Stimulated activated CD8-positive, alpha-beta memory T cell treated with anti-CD3 and anti-CD28 coated beads, Interleukin-15, amount 100 ng/mL, for 48 hours (primary cell): ENCODE measurements at regions not wholly inside any gene's neighbourhood (a gene's known extent, or its start where the extent isn't known, plus 50 kb on each side); places are given as distances from the start of the nearest gene placed in this dataset.
"Not testable (repeated sequence)": the region's sequence is repeated elsewhere in the genome, so short reads cannot be mapped to it uniquely, and the experiment has no call there.

ENCODE experiments used
- DNase-seq, 2 donors: peaks; one replicate each; pipeline ENCODE4 v3.0.0-alpha.2; 2020; ENCODE audit warnings: low read depth in 2 of 2

GRCh38 chr7:29701540-29701939 lies 104.8 kb upstream of the WIPF3 start:
- DNase-seq, result not testable (repeated sequence)

- DNase-seq, result not testable (repeated sequence)
These were observed 102.5 kb upstream of the WIPF3 start for GRCh38 chr7:29703830-29704229.

- DNase-seq, result not testable (repeated sequence)
These were observed 97.3 kb upstream of the WIPF3 start for GRCh38 chr7:29709002-29709401.

GRCh38 chr7:29723127-29723526 lies 83.2 kb upstream of the WIPF3 start:
- not testable (repeated sequence) for DNase-seq

- no peak for DNase-seq
These were observed 82.7 kb upstream of the WIPF3 start for GRCh38 chr7:29723599-29723998.

GRCh38 chr7:29729534-29730165 lies 76.7 kb upstream of the WIPF3 start:
- DNase-seq, result not testable (repeated sequence)

GRCh38 chr7:29734246-29734731 lies 72.0 kb upstream of the WIPF3 start:
- no peak for DNase-seq

GRCh38 chr7:29747645-29748245 lies 58.6 kb upstream of the WIPF3 start:
- DNase-seq, result not testable (repeated sequence)

DNA sequence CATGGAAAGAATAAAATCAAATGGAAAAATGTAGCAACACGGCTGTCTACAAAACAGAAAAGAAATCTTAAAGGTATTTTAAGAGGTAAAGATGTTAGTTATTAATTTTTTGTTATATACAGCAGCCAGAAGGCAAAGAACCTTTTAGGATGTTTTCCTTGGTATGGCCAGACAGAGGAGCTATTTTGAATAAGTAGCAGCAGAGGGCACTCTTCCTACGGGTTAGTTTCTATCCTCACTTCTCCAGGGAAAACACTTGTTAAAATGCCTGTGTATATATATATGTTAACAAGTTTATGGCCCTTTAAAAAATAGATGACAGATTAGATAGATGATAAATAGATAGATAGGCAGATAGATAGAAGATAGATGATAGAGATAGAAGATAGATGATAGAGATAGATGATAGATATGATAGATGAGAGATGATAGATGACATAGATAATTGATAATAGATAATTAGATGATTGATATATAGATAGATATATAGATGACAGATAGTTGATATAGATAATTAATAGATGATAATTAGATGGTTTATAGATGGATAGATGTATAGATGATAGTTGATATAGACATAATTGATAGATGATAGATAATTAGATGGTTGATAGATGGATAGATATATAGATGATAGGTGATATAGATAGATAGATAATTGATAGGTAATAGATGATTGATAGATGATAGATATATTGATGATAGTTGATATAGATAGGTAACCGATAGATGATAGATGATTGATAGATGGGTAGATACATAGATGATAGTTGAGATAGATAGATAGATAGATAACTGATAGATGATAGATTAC lies 57.8 kb upstream of the WIPF3 start:
- no peak for DNase-seq

DNA sequence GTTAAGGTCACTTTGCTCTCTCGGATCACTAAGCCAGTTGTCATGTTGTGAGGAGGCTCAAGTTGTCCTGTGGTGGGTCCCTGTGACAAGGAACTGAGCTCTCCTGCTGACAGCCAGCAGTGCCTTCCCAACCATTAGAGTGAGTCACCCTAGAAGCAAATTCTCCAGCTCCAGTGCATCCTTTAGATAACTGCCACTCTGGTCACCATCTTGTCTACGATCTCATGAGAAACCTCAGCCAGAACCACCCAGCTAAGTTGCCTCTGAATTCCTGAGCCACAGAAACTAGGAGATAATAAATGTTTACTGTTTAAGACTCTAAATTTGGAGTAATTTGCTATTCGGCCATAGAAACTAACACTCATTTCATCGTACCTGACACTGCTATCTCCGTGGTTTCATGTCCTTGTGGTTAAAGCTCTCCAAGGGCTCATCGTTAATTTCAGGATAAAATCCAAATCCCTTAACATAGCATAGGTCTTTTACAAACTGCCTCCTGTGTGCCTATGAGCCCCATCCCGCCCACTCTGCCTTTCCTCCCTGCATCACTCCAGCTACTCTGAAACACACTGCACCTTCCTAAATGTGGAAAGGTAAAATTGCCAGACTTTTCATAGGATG lies 56.5 kb upstream of the WIPF3 start:
- no peak for DNase-seq

- not testable (repeated sequence) for DNase-seq
These were observed 55.9 kb upstream of the WIPF3 start for GRCh38 chr7:29750373-29750940.

DNA sequence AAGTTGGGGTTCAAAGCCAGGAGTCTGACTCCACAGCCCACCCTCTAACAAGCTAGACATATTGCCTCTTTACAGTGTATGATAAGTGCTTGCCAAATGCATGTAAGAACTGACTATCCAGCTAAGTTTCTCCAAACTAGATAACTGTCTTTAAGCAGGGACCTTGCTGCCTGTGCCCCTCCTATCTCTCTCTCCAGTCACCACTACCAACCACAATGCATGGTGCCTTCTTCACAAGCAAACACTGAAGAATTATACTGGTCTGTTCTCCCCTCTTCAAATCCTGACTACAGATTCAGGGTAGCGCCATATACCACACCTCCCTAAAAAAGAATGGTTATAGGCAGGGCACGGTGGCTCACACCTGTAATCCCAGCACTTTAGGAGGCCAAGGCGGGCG lies 55.3 kb upstream of the WIPF3 start:
- DNase-seq, result not testable (repeated sequence)

GRCh38 chr7:29754874-29755490 lies 51.3 kb upstream of the WIPF3 start:
- DNase-seq, result no peak
